ENCODE measurements at regions not wholly inside any gene's neighbourhood (a gene's known extent, or its start where the extent isn't known, plus 50 kb on each side); places are given as distances from the start of the nearest gene placed in this dataset.
A peak's percentile ranks its signal among the peaks of the same experiment; 100 is the strongest.

DNA sequence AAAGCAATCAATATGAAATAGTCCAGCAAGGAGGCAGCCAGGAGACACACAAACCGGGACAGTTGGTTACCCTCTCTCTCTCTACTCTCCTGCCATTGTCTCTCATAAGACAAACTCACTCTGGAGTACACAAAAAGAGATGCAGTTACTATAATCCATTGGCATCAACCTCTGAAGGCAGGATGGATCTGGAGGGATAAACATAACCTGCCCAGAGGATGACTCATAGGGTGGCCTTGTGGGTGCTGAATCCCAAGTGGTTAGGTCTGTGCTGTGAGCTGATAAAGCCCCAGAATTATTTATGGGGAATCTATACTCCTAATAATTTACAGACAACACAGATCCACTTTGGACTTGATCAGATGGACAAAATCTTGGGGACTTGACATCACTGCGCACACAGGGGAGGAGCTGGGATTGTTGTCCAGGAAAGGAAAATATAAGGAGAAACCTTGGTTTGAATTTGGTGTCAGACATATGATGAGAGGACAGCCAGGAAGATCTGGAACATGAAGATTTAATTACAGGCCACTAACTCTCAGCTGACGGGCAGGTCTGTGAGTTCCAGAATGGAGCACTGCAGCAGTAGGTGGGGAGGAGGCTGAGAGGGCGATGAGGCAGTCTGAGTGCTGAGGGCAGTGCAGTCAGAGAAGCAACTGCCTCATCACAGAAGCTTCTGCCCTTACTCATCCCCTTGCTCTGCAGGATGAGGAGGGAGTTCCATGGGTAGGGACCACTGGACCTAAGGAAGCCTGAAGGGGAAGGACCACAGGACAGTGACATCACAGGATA, 113.9 kb upstream of the PRSS58 start:
- no peak for DNase-seq (ENCODE audit: low read depth)

DNA sequence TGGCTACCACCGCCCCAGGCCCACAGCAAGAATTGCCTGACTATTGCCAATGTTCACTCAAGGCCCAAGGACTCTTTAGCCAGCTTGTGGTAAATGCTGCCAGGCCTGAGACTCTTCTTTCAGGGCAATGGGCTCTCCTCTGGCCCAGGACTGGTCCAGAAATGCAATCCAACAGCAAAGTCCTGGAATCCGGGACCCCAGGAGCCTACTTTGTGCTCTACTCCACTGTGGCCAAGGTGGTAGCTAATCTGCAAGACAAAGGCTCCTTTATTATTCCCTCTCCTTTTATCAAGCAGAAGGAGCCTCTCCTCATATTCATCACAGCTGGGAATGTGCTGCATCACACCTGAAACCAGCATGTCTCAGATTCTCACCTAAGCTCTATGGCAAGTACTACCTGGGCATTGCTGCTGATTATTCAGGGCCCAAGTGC, 107.6 kb upstream of the PRSS58 start:
- no peak for DNase-seq (ENCODE audit: low read depth)

DNA sequence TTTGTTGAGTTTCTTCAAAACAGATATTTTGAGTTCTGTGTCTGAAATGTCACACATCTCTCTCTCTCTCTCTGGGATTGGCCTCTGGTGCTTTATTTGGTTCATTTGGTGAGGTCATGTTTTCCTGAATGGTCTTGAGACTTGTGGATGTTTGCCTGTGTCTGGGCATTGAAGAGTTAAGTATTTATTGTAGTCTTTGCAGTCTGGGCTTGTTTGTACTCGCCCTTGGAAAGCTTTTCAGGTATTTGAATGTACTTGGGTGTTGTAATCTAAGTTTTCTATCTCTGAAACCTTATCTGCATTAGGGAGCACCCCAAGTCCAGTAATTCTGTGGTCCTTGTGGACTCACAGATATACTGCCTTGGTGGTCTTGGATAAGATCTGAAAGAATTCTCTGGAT, 106.7 kb upstream of the PRSS58 start:
- DNase-seq (ENCODE audit: low read depth): no peak

DNA sequence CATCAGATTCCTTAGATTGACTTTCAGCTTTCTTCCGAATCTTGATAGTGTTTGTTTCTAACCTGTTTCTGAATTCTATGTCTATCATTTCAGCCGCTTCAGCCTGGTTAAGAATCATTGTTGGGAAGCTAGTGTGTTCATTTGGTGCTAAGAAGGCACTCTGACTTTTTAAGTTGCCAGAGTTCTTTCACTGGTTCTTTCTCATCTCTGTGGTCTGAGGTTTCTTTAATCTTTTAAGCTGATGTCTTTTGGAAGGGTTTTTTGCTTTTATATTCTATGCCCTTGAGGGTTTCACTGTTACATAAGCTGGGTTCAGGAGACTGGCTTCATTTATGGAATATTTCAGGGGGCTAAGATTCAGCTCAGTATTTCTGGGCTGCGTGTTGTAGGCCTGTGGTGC, 104.5 kb upstream of the PRSS58 start:
- DNase-seq (ENCODE audit: low read depth): no peak

DNA sequence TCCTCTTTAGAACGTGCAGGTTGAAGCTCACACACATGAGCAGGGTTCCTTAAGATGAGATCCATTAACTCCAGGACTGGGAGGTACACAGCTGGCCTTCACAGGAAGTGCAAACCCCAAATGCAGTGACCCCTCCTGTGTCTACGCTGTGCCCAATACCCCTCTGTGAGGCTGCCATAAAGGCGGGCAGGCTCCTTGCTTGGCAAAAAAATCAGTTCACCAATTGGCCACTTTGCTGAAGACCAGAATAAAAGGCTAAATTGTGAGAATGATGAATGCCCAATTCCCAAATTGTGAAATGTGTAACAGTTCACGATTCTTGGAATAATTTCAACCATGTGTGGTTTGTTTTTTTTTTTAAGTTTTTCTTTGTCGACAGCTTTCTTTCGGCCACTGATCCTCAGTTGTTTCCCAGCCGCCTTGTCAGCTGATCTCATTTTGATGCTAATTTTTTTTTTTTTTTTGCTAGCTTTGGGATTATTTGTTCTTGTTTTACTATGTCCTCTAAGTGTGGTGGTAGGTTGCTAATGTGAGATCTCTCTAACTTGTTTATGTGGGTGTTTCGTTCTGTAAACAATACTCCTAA, 101.9 kb upstream of the PRSS58 start:
- DNase-seq (ENCODE audit: low read depth): peak; percentile 33

DNA sequence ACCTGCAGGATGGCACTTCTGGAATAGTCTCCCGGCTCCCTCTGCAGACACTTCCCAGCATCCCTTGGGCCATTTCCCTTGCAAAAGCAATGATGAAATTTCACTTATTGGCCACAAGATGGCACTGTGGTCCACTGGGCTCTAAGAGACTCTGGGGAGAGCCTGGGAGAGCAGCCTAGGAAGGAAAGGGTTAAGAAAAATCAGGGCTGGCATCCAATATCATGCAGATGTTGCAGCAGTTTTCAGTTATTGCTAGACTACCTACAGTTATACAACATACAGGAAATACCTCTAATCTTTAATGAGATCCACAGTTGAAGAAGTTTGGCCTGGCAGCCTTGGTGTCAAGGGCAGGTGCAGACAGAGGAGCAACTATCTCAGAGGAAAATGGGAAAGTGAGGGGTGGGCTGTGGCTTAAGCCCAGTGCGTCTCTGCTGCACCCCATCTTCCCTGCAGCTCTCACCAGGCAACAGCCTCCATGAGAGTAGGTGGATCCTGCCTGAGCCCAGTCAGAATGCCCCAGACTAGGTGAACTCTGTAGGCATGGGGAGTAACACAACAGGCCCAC, 100.2 kb upstream of the PRSS58 start:
- DNase-seq (ENCODE audit: low read depth): peak; percentile 88

DNA sequence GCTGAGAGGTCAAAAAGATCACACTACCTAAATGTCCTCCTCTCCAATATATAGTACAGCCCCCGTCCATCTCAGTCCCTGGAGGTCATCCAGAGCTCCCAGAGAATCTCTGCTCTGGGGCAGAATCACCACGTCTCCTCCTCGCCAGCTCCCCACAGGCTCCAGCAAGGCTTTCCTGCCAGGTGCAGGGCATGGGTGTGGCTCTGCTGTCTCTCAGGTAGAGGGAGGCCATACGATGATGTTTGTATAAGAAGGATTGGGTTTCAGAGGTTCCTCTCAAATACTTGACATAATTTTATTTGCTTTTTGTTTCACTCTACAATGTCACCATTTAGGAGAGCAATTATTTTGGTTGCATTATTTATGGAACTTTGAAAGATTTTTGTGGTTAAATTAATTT, 98.3 kb upstream of the PRSS58 start:
- DNase-seq (ENCODE audit: low read depth): no peak

DNA sequence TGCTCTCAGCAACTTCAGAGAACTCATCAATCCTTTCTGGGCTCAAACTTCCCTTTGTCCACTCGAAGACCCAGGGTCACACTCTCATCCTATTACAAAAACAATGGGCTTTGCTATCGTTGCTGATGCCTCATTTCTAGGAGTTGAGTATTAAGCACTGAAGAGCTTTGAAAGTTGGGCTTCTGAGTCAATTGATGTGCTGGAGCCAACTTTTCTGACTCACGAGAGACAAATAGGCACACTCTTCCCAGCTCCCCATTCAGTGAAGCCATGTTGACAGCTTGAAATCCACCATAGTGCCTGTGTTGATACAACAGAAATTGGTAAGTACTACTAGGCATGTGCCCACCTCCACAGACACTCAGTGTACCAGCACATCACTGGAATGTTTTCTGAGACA, 97.5 kb upstream of the PRSS58 start:
- DNase-seq (ENCODE audit: low read depth): no peak

DNA sequence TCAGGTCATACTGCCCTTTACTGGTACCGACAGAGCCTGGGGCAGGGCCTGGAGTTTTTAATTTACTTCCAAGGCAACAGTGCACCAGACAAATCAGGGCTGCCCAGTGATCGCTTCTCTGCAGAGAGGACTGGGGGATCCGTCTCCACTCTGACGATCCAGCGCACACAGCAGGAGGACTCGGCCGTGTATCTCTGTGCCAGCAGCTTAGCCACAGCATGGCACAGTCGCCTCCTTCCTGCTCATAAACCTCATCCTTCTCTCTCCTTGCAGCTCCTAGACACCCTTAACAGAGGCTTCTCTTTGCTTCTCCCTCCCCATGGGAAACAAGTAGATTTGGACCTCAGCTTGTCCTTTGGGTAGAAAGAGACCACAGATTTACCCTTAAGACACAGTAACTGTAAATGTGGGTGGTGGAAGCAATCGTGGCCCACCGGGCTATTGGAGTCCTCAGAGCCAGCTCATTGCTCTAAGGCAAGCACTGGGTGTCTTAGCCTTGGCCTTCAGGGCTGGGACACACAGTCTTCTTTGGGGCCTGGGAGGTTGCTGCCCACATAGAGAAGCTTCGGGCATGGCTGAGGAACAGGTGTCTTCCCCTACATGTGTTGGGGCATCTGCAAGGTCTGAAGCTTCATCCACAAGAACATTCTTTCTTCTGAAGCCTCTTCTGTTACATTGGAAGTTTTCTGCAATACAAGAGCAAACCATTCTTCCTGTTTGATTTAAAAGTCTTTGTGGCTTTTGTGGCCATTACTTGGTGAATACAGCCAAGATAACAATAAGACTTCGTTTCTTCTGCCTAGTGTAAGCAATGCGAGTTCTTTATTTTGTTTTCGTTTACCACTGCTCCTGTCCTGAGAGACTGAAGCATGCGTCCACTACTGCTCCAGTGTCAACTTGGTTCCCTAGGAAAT, 95.5 kb upstream of the PRSS58 start:
- no peak for DNase-seq (ENCODE audit: low read depth)

DNA sequence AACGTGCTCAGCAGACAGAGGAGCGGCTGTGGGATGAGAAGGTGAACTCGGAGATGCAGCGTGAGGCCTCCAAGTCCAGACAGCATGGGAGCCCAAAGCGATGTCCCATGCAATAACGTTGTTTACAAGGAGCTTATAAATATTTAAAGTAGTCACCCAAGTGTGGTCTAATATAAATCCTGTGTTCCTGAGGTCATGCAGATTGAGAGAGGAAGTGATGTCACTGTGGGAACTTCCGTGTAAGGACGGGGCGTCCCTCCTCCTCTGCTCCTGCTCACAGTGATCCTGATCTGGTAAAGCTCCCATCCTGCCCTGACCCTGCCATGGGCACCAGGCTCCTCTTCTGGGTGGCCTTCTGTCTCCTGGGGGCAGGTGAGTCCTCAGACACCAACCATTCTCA, 94.7 kb upstream of the PRSS58 start:
- no peak for DNase-seq (ENCODE audit: low read depth)

DNA sequence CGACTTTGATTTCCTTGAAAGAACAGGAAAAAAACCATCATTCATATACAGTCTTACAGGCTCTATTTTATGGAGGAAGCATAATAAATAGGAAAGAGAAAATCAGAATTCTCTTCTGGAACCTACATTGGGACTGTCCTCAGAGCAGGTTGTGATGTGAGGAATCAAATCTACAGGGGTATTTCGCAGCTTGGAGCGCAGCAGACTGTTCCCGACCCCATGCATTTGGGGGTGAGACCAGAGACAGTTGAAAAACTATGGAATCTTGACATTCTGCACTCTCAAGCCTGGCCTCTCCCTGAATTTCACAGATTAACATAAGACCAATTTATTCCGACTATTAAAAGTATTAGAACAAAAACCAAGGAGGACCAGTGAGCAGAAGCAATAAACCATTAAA, 93.3 kb upstream of the PRSS58 start:
- no peak for DNase-seq (ENCODE audit: low read depth)

DNA sequence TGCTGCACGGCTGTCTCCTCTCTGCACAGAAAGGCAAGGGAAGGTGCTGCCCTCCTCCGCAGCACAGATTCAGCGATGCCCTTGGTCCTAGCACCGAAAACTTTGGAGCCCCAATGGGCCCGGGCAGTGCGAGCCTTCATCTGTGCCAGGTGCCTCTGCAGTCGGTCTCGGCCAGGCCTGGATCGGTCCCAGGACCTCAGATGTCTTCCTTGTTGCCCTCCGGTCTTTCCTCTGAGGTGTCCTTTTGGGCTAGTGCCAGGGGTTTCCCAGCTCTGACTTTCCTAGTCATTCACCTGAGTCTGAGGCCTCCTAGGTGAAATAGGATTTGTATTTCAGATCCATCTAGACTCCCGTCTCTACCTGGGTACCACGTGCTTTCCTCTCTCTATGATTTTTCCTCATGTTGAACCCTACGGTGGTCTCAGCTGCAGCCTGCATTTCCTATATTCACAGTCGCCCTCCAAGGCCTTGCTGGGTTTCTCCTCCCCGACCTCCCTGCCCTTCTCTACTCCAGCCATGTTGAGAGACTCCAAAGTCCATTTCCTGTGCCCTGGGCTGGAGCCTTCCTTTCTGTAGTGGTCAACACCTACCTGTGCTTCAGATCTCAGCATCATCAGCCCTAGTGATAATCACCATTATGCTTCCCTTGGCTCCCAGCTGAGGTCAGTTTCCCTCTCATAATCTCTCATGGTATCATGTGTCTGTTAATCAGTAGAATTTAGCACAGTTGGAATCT, 92.0 kb upstream of the PRSS58 start:
- DNase-seq (ENCODE audit: low read depth): no peak

DNA sequence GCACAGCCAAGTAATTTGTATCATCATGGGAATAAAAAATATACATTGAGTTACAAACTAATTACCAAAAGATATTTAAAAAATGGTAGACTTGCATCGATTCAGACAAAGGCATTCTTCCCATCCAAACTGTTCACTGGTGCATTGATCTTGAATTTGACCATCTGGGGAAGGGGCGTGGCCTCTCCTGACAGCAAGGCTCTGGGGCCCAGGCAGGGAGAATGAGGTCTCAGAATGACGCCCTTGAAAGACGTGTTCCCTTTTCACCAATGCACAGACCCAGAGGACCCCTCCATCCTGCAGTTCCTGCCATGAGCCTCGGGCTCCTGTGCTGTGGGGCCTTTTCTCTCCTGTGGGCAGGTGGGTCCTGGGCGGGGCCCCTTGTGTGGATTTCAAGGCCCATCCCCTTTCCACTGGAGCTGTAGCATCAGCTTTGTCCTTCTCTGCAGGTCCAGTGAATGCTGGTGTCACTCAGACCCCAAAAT, 91.1 kb upstream of the PRSS58 start:
- no peak for DNase-seq (ENCODE audit: low read depth)

DNA sequence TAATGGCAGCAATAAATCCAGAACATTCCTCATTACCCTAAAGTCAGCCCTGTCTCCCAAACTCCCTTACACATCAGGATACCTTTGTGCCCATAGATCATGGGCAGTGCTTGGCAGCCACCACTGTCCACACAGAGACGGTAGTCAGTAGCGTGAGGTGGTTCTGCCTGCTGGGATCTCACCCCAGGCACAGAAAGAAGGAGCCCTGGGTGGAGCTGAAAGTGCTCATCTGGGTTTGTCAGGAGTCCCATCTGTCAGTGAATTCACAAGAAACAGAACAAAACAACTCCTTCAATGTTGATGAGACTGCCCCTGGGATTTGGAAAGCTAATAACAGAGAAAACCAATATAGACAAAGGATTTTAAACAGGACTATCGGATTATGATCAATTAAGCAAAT, 90.2 kb upstream of the PRSS58 start:
- no peak for DNase-seq (ENCODE audit: low read depth)

DNA sequence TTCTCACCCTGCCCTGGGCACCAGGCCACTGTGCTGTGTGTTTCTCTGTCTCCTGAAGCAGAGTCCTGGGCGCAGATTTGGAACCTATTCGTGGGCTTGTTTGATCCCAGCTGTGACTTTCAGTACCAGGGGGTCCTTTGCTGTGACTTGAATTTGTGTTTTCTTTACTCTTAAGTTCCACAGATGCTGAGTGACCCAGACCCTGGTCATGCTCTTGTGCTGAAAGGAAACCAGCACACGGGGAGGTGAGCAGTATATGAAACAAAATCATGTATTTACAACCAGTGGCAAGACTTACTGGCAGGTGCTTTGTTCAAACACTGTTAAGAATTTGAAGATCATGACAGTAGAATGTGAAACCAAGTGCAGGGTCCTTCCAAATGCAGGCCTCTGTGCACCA, 89.2 kb upstream of the PRSS58 start:
- DNase-seq (ENCODE audit: low read depth): no peak

DNA sequence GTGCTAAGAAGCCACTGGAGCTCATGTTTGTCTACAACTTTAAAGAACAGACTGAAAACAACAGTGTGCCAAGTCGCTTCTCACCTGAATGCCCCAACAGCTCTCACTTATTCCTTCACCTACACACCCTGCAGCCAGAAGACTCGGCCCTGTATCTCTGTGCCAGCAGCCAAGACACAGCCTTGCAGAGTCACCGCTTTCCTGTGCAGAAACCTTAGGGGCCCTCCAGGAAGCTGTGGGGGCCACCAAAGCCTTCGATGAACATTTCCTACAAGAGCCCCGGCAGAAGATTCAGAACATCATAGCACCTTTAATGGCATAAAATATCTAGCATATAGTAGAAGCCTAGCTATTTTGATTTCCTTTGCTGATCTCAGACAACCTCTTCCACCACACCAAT, 88.0 kb upstream of the PRSS58 start:
- DNase-seq (ENCODE audit: low read depth): no peak

DNA sequence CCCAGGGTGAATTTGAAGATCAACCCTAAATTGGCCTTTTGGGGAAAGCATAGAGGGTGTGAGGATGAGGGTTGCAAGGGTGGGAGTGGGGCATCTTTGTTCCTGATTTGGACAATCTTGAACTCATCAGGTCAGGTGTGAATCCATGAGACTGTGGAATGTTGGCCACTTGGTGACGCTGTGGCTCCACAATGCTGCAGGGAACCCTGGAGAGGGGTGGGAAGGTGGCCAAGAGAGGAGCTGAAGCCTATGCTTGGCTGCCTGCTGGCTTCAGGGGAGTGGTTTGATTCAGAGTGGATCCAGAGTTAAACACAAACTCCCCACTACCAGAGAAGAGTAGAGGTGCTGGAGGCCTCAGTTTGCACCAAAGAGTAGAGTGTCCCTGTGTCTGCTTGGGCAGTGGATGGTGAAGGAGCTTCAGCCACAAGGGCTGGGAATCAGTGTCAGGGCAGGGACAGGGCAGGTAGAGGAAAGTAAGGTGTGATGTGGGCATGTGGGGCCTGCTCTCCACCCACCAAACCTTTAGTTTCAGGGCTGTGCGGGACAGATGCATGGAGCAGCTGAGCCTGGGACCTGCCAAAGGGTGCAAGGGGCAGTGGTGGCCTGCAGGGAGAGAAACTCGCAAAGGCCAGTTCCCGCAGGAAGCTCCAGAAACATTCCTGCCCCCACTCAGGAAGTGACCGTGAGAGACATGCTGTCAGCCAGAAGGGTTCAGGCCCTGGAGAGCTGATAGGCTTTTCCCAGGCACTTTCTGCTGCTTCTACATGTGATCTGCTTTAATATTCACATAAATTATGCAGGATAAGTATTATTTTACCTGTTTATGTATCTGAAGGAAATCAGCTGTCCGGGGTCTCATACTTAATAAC, 81.0 kb upstream of the PRSS58 start:
- DNase-seq (ENCODE audit: low read depth): no peak

DNA sequence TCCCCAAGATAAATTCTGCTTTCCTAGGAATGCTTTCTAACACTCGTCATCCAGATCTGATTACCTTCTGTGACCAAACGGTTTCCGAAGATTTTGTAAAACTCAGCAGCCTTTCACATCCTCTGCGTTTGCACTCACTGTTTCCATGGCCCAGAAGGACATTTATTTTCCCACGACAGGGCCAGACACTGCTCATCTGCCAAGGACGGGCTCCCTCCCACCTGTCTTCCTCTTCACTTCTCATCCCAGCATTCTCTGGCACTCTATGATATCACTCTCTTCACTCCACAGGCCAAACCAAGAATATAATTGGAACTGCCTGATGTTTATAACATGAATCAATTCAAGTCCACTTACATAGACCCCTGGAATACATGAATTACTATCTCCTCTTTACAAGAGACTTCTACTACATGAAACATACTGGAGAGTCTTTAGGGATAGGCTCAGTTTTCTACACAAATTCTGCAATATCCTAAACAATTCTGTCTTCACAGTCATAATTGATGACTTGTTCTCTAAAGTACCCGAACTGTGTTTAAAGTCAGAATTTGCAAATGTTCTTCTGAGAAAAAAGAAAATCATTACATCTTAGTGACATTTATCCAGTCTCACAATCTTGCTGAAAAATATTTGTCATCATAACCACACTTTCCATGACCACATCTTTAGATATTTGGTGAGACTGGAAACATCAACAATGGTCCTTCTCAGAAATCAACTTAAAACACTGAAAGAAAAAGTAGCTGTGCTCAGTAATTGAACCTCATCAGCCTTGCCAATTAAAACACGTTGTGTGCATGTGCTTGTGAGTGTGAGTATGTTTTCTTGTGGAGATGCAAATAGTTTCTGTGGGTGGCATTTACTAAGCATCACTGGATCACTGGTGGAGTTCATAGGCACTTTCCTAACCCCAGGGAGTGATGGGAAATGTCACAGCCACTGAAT, 79.5 kb upstream of the PRSS58 start:
- DNase-seq (ENCODE audit: low read depth): no peak

DNA sequence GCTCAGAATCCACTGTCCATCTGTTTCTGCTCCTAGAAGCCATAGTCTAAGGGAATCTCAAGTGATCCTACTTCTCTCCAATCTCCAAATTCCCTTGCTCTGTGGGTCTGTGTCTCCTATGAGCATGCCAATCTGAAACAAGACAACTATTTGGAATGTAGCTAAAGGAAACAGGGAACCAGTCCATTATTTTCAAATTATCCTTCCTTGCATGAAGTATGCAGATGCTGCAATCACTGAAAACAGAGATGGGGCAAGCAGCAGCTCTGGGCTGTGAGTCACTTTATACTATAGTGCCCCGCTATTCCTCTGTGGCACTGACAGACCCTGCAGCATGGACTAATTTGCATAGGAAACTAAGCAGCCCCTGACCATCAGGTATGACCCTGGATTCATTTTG, 76.9 kb upstream of the PRSS58 start:
- no peak for DNase-seq (ENCODE audit: low read depth)

DNA sequence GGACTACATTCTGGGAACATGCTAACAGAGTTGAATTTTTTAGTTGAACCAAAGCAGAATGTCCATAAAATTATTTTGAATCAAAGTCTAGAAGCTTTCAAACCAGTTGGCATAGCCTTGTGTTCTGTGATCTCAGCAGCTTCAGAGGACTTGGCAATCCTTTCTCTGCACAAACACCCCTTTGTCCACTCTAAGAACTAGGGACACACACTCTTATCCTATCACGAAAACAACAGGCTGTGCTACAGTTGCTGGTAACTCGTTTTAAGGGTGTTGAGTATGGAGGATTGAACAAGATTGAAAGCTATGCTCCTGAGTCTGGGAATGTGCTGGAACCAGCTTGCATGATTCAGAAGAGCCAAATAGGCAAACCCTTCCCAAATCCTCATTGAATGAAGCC, 76.4 kb upstream of the PRSS58 start:
- no peak for DNase-seq (ENCODE audit: low read depth)

Data from fibroblast of the conjunctiva (primary cell).